ENCODE measurements at regions not wholly inside any gene's neighbourhood (a gene's known extent, or its start where the extent isn't known, plus 50 kb on each side); places are given as distances from the start of the nearest gene placed in this dataset.
"Not testable (repeated sequence)": the region's sequence is repeated elsewhere in the genome, so short reads cannot be mapped to it uniquely, and the experiment has no call there.

DNA sequence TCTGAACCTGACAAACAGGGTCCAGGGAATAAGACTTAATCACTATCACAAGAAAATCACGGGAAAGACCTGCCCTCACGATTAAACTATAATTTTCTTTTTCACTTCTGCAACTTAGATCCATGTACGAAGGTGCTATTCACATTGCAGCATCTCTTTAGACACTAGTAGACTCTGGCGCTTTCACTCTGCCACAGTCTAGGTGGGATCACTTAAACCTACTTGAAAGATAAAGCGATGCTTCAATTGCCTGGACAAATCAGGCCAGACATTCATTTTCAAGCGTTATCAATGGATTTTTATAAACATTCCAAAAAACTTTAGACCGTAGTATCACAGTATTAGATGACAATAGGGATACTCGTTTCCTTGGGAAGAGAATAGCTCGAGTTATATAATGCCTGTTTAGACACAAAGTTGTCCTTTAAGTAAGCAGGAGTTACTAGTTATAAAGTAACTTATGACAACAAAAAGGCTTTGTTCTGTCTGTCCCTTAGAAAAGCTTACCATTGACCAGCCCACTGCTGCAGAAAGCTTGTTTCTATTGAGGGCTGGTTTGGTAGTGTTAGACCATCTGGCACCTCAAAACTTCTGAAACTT, 367.3 kb downstream of the UTRN start:
- no peak for DNase-seq
- in situ Hi-C loops (cut with MboI; ENCODE audit: low pct_unique_long_range_greater_than_20kb, low sequenced_read_pairs): no loop called here

DNA sequence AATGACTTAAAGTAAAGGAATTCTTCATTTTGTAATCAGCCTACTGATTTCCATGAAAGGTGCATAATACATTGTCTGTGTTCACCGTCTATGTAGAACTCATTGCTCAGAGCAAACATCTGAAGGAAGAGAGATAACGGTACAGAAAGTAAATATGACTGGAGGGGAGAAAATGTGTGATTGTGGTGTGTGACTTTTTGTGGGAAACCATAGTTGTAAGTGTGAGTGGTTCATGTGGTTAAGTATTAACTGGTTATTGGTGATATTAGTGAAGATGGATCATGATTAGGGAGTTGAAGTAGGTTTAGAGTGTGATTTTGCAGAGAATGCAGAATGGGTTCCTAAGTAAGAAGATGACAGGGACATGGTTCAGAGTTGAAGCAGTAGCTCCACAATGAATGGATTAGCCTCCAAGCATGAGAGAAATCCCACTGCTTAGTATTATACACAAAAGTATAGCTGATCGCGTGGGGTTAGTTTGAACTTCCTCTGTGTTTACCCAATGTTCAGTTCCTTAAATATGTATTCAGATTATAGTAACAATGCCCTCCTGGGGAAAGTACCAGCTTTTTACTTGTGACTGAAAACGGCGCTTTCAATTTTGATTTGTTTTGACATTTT, 368.9 kb downstream of the UTRN start:
- no peak for DNase-seq
- in situ Hi-C loops (cut with MboI; ENCODE audit: low pct_unique_long_range_greater_than_20kb, low sequenced_read_pairs): no loop called here

DNA sequence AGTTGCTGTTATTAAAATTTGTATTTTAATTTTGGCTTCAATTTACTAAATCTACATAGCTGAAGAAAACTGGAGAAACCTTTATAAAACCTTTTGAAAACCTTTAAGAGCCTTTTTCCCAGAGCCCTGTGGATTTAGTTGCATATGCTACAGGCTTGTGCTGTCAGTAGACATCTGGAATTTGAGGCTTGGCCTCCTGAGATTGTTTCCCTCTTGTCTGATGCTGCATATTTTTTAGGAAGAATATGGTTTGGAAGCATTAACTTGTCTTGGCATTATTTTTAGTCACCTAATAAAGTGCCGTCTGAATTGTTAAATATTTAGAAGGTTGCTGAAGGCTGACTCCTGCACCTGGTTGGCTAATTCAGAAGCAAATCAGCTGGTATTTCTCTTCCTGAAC, 369.4 kb downstream of the UTRN start:
- DNase-seq: no peak
- in situ Hi-C loops (cut with MboI; ENCODE audit: low pct_unique_long_range_greater_than_20kb, low sequenced_read_pairs): no loop called here

DNA sequence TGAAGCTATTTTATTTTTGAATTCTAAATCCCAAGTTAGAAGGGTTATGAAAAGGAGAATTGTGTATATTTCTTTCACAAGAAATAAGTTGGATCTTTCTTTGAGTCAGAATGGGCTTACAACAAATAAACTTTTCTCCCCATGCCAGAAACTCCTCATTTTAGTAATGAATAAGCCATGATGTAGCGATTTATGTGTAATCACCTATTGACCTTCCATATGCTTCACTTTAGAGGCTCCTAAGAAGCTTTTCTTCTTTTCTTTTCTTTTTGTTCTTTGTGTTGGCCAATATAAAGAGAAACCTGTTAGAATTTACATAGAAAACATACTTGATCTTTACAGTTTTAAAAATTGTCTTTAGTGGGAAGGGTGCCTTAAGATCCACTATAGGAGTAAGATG, 370.2 kb downstream of the UTRN start:
- DNase-seq: no peak
- in situ Hi-C loops (cut with MboI; ENCODE audit: low pct_unique_long_range_greater_than_20kb, low sequenced_read_pairs): no loop called here

DNA sequence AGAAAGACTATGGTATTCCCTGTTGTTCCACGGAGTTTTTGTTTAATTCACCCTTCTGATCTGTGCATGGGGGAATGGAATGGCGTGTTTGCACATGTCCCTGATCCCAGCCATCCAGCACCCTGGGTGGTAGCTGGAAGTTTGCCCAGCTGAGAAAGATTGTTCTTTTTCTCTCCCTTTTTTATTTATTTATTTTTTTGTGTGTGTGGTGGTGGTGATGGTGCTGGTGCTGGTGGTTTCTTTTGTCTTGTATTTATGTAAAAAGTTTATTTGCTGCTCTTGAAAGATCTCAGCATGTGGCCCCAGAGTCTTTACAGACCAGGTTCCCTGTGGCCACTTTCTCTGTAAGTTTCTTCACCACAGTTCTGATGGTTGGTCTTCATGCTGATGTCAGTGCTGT, 372.6 kb downstream of the UTRN start:
- DNase-seq: no peak
- in situ Hi-C loops (cut with MboI; ENCODE audit: low pct_unique_long_range_greater_than_20kb, low sequenced_read_pairs): no loop called here

DNA sequence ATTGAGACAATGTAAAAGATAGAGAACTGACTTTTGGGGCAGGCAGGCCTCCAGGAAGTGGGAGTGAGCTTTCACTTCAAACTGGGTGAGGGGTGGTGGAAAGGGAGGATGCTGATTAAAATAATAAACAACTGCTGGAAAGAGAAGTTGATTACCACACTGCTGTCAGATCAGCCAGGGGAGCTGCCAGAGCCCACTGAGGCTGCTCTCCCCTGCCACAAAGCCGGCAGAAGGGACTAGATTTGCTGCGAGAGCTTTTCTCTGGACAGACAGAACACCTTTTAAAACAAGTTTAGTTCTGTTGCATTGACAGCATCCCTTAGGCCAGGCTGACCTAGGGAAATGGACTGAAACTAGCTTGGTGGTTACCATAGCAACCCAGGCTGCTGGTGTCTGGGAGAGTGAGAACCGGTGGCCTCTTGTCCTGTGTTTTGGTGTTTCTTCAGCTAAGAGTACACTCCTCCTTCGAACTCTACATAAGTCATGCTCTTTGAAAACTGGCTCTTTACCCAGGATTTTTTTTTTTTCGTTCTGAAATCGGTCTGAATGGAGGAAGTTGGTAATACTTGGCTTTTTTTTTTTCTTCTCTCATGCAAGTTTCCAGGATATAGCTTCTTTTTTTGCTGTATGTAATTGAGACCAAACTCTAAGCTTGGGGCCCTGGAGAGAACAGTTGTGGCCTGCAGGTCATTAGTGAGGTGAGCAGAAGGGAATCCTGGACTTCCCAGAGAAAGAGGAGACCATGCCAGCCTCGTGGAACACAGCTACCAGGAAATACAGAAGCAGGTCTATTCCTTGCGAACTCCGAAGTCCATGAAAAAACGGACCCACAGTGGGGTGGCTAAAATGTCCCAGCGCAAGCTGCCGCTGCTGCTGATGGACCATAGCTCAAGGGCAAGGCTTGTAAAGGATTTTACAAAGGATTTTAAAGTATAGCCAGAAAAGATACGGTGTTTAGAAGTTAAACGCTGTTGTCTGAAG, 374.4 kb downstream of the UTRN start:
- in situ Hi-C loops (cut with MboI; ENCODE audit: low pct_unique_long_range_greater_than_20kb, low sequenced_read_pairs): no loop called here
- peak; percentile 91 for DNase-seq

DNA sequence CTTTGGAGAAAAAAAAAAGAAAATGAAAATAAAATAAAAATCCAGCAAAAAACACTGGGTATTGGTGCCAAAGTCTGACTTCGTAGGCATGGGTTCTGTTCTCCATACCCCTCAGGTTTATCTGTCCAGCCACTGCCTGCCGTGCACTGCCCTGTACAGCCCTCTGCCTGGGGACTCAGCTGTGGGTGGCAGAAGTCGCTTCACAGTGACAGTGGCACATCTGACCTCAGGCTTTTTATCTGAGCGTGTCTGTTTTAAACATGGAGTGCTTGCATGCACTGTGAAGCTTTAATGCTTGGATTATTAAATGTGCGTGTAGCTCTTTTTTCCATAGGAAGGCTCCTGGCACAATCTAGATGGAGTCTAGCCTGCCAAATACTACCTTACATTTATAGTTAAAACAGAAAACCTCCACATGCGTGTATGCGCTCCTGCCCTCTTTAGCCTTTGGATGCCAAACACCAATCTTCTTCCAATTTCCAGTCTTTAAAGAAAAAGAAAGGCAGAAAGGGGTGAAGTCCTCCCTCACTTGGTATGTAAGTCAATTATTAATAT, 375.5 kb downstream of the UTRN start:
- in situ Hi-C loops (cut with MboI; ENCODE audit: low pct_unique_long_range_greater_than_20kb, low sequenced_read_pairs): no loop called here
- DNase-seq: no peak

DNA sequence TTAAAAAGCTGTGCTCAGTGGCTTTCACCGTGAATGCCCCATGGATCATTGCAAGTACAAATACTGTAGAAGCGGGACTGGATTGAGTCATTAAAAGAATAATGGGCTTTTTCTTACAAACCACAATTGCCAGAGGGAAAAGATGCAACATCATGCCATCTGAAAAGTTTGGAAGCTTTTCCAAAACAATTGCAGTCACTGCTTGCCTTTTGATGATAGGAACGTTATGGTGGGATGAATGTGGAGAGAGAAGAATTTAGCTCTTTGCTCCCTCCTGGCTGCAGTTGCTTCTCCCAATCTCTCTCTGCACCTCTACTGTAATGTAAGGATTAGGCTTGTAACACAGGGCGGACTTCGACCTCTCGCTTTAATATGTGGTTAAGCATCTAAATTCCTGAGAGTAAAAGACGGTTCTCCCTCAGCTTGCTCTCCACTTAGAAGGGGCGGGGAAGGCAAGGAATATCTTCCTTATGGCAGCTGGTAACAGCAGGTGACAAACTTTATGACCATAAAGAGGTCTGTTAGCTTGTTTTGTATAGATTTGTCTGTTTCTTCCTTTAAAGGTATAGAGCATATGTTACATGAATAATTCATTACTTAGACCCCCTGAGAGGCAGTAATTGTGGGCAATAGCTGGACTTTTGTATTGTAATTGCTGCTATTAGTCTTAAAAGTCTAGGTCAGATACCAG, 376.1 kb downstream of the UTRN start:
- in situ Hi-C loops (cut with MboI; ENCODE audit: low pct_unique_long_range_greater_than_20kb, low sequenced_read_pairs): no loop called here
- DNase-seq: no peak

DNA sequence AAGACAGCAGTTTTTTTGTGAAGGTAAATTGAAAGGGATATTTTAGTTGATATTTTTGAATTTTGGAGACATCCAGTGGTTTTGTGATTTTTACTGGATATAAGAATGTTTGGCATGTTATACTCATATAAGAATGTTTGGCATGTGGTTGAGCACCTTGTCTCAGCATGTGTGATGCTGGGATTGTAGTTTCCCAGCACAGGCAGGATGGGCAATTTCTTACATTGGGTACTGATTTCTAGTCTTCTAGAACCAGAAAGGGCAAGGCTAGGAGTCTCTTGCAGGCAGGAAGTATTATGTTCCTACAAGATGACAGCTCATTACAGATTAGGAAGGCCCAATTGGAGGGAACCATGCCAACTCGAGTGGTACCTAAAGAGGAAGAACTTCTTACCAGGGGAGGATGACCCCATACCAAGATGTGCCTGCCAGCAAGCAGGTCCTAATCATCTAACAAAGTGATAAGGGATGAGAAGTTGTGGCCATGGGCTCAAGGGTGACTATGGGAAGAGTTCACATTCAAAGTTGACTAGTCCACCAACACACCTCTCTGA, 377.8 kb downstream of the UTRN start:
- in situ Hi-C loops (cut with MboI; ENCODE audit: low pct_unique_long_range_greater_than_20kb, low sequenced_read_pairs): no loop called here

DNA sequence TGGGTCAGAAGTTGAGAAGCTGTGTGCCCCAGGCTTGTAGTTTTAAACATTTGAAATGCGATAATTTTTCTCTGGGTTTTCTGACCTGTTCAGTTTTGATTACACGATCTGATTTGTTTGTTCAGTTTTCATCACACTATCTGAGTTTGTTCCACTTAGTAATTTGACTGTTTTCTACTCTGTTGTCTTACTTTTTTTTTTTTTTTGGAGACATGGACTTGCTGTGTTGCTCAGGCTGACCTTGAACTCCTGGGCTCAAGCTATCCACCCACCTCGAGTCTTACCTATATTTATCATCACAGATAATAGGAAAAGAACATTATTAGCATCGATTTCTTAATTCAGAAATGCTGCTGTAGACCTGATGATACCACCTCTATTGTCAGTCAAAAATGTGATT, 379.1 kb downstream of the UTRN start:
- no peak for DNase-seq
- in situ Hi-C loops (cut with MboI; ENCODE audit: low pct_unique_long_range_greater_than_20kb, low sequenced_read_pairs): no loop called here

More for the DNA sequence above, 377.8 kb downstream of the UTRN start:
- peak; percentile 32 for DNase-seq

DNA sequence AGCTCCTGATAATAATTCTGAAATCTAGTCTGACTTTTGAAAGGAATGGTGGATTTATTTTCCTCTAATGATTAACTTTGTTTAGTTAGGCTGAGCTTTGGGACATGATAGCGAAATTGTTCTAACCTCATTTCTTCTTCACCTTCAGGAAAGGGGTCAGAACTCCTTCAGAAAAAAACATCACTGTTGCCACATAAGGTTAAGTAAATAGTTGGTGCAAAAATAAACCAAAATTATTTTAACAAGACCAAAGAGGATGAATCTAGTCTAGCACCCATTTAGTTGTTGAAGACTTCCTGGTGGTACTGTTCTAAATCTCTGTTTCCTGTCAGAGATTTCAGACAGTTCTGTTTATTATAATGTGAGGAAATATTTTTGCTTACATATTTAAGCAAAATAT, 379.8 kb downstream of the UTRN start:
- in situ Hi-C loops (cut with MboI; ENCODE audit: low pct_unique_long_range_greater_than_20kb, low sequenced_read_pairs): no loop called here
- no peak for DNase-seq

DNA sequence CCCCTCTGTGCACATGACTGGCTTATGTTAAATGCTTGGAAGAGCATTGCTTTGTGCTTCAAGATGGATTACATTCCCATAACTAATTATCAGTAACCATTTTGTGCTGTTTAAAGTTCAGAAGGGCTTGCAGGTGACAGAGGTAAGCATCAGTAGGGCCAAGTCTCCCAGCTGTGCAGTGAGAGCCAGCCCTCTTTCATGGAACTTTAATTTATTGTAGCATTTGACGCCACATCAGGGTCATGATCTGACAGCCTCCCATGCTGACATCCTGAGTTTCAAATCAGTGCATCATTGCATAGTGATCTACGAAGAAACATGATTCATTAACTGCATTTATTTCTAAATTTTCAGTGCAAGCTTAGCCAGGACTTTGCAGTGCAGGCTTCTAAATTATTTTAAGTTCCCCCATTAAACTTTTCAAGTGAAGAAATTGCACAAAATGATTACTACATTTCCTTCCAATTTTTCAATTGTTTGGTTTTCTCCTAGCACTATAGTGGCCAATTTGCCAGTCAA, 380.9 kb downstream of the UTRN start:
- in situ Hi-C loops (cut with MboI; ENCODE audit: low pct_unique_long_range_greater_than_20kb, low sequenced_read_pairs): no loop called here
- DNase-seq: no peak

DNA sequence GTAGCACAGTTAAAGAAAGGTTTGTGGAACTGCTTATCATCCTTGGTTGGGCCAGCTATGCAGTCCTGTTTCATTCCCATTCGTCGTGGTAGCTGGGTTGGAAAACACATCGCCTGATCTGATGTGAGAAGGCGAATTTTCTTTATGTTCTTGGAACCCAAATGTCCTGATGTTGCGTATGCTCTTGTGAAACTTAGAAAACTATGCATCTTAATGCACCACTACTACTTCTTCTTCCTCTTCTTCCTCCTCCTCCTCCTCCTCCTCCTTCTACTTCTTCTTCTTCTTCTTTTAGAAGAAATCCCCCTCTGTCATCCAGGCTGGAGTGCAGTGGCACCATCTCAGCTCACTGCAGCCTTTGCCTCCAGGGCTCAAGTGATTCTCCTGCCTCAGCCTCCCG, 381.6 kb downstream of the UTRN start:
- DNase-seq: peak; percentile 15
- in situ Hi-C loops (cut with MboI; ENCODE audit: low pct_unique_long_range_greater_than_20kb, low sequenced_read_pairs): no loop called here

DNA sequence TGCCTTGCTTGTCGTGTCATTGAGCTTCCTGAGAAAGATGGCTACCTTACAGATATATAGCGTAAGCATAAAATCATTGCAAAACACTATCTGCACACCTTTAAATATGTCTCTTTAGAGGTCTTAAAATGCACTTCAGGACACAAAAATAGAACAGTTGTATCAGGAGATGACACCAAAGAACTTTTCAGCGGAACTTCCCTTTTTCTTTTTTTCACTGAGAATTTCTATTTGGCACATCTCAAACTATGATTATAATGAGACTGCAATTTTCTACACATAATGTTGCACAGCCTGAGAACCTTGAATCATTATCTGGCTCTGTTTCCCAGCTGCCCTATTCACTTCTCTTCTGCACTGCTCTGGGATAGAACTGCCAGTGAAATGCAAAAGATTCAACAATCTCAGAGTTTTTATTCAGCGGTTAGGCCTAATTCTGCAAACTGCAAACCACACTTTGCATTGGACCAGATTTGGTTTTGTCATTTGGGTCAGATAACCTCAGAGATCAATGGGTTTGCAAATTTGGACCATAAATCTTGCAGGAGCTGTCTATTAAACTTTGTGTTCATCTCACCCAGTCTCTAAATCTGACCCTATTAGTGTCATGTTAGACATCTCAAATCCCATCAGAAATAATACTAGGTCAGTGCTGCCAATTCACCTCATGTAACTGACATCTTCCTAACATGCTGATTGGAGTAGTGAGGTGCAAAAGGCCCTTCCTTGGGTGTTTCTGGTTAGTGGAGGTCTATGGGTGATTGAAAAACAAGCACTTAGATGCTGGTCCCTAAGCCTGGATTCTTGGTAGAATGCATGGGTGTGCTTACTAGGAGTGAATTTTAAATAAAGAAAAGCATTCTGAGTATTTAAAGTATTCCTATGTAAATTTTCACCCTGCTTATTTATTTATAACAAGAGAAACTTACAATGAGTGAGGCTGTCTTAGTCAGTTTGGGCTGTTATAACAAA, 382.7 kb downstream of the UTRN start:
- in situ Hi-C loops (cut with MboI; ENCODE audit: low pct_unique_long_range_greater_than_20kb, low sequenced_read_pairs): no loop called here
- DNase-seq: peak; percentile 53

DNA sequence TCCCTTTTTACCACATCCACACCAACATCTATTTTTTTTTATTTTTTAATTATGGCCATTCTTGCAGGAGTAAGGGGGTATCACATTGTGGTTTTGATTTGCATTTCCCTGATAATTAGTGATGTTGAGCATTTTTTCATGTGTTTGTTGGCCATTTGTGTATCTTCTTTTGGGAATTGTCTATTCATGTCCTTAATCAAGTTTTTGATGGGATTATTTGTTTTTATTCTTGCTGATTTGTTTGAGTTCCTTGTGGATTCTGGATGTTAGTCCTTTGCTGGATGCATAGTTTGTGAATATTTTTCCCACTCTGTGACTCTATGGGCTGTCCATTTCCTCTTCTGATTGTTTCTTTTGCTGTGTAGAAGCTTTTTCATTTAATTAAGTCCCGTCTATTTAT, 385.1 kb downstream of the UTRN start:
- in situ Hi-C loops (cut with MboI; ENCODE audit: low pct_unique_long_range_greater_than_20kb, low sequenced_read_pairs); DNase-seq: not testable (repeated sequence)

DNA sequence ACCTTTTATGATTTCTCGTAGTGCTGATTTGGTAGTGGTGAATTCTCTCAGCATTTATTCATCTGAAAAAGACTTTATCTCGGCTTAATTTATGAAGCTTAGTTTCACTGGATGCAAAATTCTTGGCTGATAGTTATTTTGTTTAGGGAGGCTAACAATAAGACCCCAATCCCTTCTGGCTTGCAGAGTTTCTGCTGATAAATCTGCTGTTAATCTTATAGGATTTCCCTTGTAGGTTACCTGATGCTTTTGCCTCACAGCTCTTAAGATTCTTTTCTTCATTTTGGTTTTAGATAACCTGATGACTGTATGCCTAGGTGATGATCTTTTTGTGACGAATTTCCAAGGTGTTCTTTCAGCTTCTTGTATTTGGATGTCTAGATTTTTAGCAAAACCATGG, 388.7 kb downstream of the UTRN start:
- in situ Hi-C loops (cut with MboI; ENCODE audit: low pct_unique_long_range_greater_than_20kb, low sequenced_read_pairs): no loop called here
- no peak for DNase-seq

DNA sequence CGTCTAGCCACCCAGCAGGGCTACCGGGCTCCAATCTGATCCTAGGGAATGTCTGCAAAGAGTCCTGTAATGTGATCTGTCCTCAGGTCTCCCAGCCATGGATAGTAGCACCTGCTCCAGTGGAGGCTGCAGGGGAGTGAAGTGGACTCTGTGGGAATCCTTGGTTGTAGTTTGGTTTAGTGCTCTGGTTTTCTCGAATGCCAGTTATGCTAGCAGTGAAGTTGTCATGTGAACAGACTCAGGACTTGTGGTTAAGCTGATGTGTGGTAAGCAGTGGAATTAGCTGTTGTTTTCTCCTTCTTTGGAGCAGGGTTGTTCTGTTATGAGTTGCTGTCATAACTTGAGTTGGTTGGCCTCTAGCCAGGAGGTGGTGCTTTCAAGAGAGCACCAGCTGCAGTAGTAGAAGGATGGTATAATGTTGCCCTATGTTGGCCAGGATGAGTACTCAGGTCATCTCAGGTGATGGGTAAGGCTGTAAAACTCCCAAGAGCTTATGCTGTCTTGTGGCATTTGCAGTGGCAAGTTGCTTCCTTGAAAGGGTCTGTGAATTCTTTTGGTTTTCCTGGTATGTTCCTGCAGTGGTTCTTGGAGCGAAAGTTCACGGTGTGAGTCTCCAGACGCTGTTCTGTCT, 390.2 kb downstream of the UTRN start:
- peak; percentile 59 for DNase-seq

More for the DNA sequence above, 390.2 kb downstream of the UTRN start:
- in situ Hi-C loops (cut with MboI; ENCODE audit: low pct_unique_long_range_greater_than_20kb, low sequenced_read_pairs): no loop called here
